ENCODE measurements at regions not wholly inside any gene's neighbourhood (a gene's known extent, or its start where the extent isn't known, plus 50 kb on each side); places are given as distances from the start of the nearest gene placed in this dataset.

GRCh38 chr12:25699454-25699853, 146.4 kb upstream of the LMNTD1 start:
- H3K79me2 ChIP-seq (ENCODE audit: control insufficient read depth, insufficient read depth, low read length): no peaks in the 10 kb centered on the region
- FAIRE-seq: no peak

GRCh38 chr12:25701290-25701689, 148.2 kb upstream of the LMNTD1 start:
- FAIRE-seq (no peak), DNase-seq (ENCODE audit: low read depth, low spot score) (no peak)
- dilution Hi-C loops (cut with MboI; ENCODE audit: extremely low pct_ligation_motif_present, low sequenced_read_pairs): no loop called here
- Histone ChIP-seq H3K9me1 (ENCODE audit: control insufficient read depth, extremely low read depth, insufficient read depth, low read length) (no peaks in the 10 kb centered on the region), H3K27me3 (ENCODE audit: control insufficient read depth, extremely low read depth, insufficient read depth, low read length) (no peaks in the 10 kb centered on the region), H4K20me1 (ENCODE audit: control insufficient read depth, extremely low read depth, insufficient read depth, low read length) (no peaks in the 10 kb centered on the region), H3K4me3 (ENCODE audit: control insufficient read depth in 2 of 3, extremely low read depth in 1 of 3, insufficient read depth in 2 of 3, low read depth in 1 of 3, low read length in 3 of 3) (no peak overlapping the region), H3K79me2 (ENCODE audit: control insufficient read depth, insufficient read depth, low read length) (no peaks in the 10 kb centered on the region), H2AFZ (ENCODE audit: control insufficient read depth, low read length) (no peak overlapping the region), H3K4me1 (ENCODE audit: control insufficient read depth, extremely low read depth, insufficient read depth, low read length) (no peaks in the 10 kb centered on the region), H3K36me3 (ENCODE audit: control insufficient read depth in 2 of 2, extremely low read depth in 1 of 2, insufficient read depth in 2 of 2, low read length in 2 of 2) (no peaks in the 10 kb centered on the region), H3K9me3 (ENCODE audit: control insufficient read depth, low read depth, low read length) (no peaks in the 10 kb centered on the region), H3K27ac (ENCODE audit: control insufficient read depth, insufficient read depth, low read length) (no peak overlapping the region), H3K4me2 (ENCODE audit: control insufficient read depth, extremely low read depth, insufficient read depth, low read depth, low read length) (no peak overlapping the region), H3K9ac (ENCODE audit: control insufficient read depth, extremely low read depth, insufficient read depth, low read length) (no peak overlapping the region)
- TF ChIP-seq EZH2 (IDR thresholded peaks at IDR 0.05; ENCODE audit: low read length): no peak
- TF ChIP-seq CTCF (optimal IDR thresholded peaks at IDR 0.05 in 1 of 3, IDR thresholded peaks at IDR 0.05 in 1 of 3, conservative IDR thresholded peaks at IDR 0.05 in 1 of 3; ENCODE audit: extremely low read depth in 1 of 3, insufficient read depth in 2 of 3, low read length in 3 of 3): no peak

More at GRCh38 chr12:25699454-25699853, 146.4 kb upstream of the LMNTD1 start:
- no peaks in the 10 kb centered on the region for H4K20me1 ChIP-seq (ENCODE audit: control insufficient read depth, extremely low read depth, insufficient read depth, low read length)
- H3K4me3 ChIP-seq (ENCODE audit: control insufficient read depth in 2 of 3, extremely low read depth in 1 of 3, insufficient read depth in 2 of 3, low read depth in 1 of 3, low read length in 3 of 3): no peak overlapping the region
- dilution Hi-C loops (cut with MboI; ENCODE audit: extremely low pct_ligation_motif_present, low sequenced_read_pairs): no loop called here
- no peak for DNase-seq (ENCODE audit: low read depth, low spot score)
- H3K27me3 ChIP-seq (ENCODE audit: control insufficient read depth, extremely low read depth, insufficient read depth, low read length): no peaks in the 10 kb centered on the region
- TF ChIP-seq CTCF (optimal IDR thresholded peaks at IDR 0.05 in 1 of 3, IDR thresholded peaks at IDR 0.05 in 1 of 3, conservative IDR thresholded peaks at IDR 0.05 in 1 of 3; ENCODE audit: extremely low read depth in 1 of 3, insufficient read depth in 2 of 3, low read length in 3 of 3): no peak
- no peak for TF ChIP-seq EZH2 (IDR thresholded peaks at IDR 0.05; ENCODE audit: low read length)
- no peaks in the 10 kb centered on the region for H3K4me1 ChIP-seq (ENCODE audit: control insufficient read depth, extremely low read depth, insufficient read depth, low read length)
- H3K36me3 ChIP-seq (ENCODE audit: control insufficient read depth in 2 of 2, extremely low read depth in 1 of 2, insufficient read depth in 2 of 2, low read length in 2 of 2): no peaks in the 10 kb centered on the region
- no peak overlapping the region for H3K27ac ChIP-seq (ENCODE audit: control insufficient read depth, insufficient read depth, low read length)
- H2AFZ ChIP-seq (ENCODE audit: control insufficient read depth, low read length): no peak overlapping the region
- no peaks in the 10 kb centered on the region for H3K9me1 ChIP-seq (ENCODE audit: control insufficient read depth, extremely low read depth, insufficient read depth, low read length)
- H3K9me3 ChIP-seq (ENCODE audit: control insufficient read depth, low read depth, low read length): no peaks in the 10 kb centered on the region
- no peak overlapping the region for H3K4me2 ChIP-seq (ENCODE audit: control insufficient read depth, extremely low read depth, insufficient read depth, low read depth, low read length)
- no peak overlapping the region for H3K9ac ChIP-seq (ENCODE audit: control insufficient read depth, extremely low read depth, insufficient read depth, low read length)
